Stomach (tissue), 8 donors: ENCODE measurements at regions not wholly inside any gene's neighbourhood (a gene's known extent, or its start where the extent isn't known, plus 50 kb on each side); places are given as distances from the start of the nearest gene placed in this dataset.

Source experiments
- DNase-seq, 2 donors: peaks; one replicate each; pipeline versions ENCODE4 v3.0.0 to v3.0.0-alpha.2; 2013 to 2019
- H3K27ac ChIP-seq, 5 donors: fragments of 200-600 bp in 4 of 5; sonication (generic) in 4 of 5; one replicate each; pipeline ENCODE4 v1.5.1; 2013 to 2019; ENCODE audit warnings: mild to moderate bottlenecking in 1 of 5, moderate library complexity in 1 of 5
- H3K27me3 ChIP-seq, 3 donors: fragments of 200-600 bp; sonication (generic); one replicate each; pipeline ENCODE4 v1.5.1; 2017 to 2019; ENCODE audit warnings: mixed run types in 1 of 3
- H3K36me3 ChIP-seq, 4 donors: fragments of 200-600 bp; sonication (generic); 1 replicate in 3 of 4; 2 replicates in 1 of 4; pipeline ENCODE4 v1.5.1; 2016 to 2019
- H3K4me1 ChIP-seq, 4 donors: fragments of 200-600 bp; sonication (generic); one replicate each; pipeline ENCODE4 v1.5.1; 2016 to 2019
- H3K4me3 ChIP-seq, 4 donors: fragments of 200-600 bp; sonication (generic) in 3 of 4; one replicate each; pipeline ENCODE4 v1.5.1; 2016 to 2019; ENCODE audit warnings: mild to moderate bottlenecking in 1 of 4
- H3K9me3 ChIP-seq, 4 donors: fragments of 200-600 bp; sonication (generic); one replicate each; pipeline ENCODE4 v1.5.1; 2016 to 2019
- EP300 ChIP-seq: sonication (generic); formaldehyde crosslinking; IDR thresholded peaks from one replicate; pipeline ENCODE4 v1.6.1; 2017; ENCODE audit warnings: antibody characterized with exemption
- POLR2A ChIP-seq, 4 donors: fragments of 450-650 bp; IDR thresholded peaks; one replicate each; pipeline ENCODE4 v1.6.1; 2016; ENCODE audit warnings: antibody characterized with exemption in 4 of 4, control low read depth in 2 of 4, mild to moderate bottlenecking in 1 of 4, moderate library complexity in 1 of 4
- POLR2AphosphoS5 ChIP-seq, 3 donors: sonication (generic); formaldehyde crosslinking; IDR thresholded peaks; one replicate each; pipeline ENCODE4 v1.6.1; 2016; ENCODE audit warnings: antibody characterized with exemption in 3 of 3
- WGBS, 5 donors: extraction: QIAGEN DNeasy Blood & Tissue Kit in 3 of 5; methylation state at CpG; one replicate each; pipeline versions ENCODE4 v1.1.5 to v1.1.7; 2013 to 2018; 5-methylcytosine and 5-hydroxymethylcytosine counted together
- intact Hi-C: fragments of 100-400 bp; cut with DNase I; formaldehyde crosslinking; loops from one replicate; pipeline ENCODE4 v1.15.1; 2023; ENCODE audit warnings: low total_unique reads
- TF ChIP-seq, protein P1 (sequence below), 7 experiments: fragments of 450-650 bp in 4 of 7; fragments of 200-600 bp in 3 of 7; sonication (generic) in 3 of 7; IDR thresholded peaks; one replicate each; pipeline ENCODE4 v1.5.1; 2016 to 2019; ENCODE audit warnings: antibody characterized with exemption in 7 of 7, control low read depth in 2 of 7, mild to moderate bottlenecking in 1 of 7
- donor health status: healthy with polysubstance abuse.
- donor health status: Bipolar disorder and iron deficiency.
- donor health status: healthy.

DNA sequence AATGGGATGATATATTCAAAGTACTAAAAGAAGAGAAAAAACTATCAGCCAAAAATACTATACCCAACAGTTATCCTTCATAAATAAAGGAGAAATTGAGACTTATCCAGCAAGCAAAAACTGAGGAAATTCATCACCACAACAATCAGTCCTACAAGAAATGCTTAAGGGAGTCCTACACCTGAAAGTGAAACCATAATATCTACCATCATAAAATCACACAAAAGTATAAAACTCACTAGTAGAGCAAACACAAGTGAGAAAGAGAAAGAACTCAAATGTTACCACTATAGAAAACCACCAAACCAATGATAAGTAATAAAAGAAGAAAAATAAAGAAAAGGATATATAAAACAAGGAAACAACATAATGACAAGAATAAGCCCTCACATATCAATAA is 103.6 kb upstream of the NEO1 start:
- intact Hi-C loops = no loop called here
- TF ChIP-seq, protein P1, sequence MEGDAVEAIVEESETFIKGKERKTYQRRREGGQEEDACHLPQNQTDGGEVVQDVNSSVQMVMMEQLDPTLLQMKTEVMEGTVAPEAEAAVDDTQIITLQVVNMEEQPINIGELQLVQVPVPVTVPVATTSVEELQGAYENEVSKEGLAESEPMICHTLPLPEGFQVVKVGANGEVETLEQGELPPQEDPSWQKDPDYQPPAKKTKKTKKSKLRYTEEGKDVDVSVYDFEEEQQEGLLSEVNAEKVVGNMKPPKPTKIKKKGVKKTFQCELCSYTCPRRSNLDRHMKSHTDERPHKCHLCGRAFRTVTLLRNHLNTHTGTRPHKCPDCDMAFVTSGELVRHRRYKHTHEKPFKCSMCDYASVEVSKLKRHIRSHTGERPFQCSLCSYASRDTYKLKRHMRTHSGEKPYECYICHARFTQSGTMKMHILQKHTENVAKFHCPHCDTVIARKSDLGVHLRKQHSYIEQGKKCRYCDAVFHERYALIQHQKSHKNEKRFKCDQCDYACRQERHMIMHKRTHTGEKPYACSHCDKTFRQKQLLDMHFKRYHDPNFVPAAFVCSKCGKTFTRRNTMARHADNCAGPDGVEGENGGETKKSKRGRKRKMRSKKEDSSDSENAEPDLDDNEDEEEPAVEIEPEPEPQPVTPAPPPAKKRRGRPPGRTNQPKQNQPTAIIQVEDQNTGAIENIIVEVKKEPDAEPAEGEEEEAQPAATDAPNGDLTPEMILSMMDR (IDR thresholded peaks at IDR 0.05) = no peak
- no peak for TF ChIP-seq POLR2AphosphoS5 (IDR thresholded peaks at IDR 0.05)
- no peak for TF ChIP-seq POLR2A (IDR thresholded peaks at IDR 0.05)
- no peak for TF ChIP-seq EP300
- Histone ChIP-seq H3K4me3 (no peak overlapping the region), H3K4me1 (no peaks in the 10 kb centered on the region), H3K27ac (no peak overlapping the region), H3K36me3 (no peaks in the 10 kb centered on the region), H3K9me3 (peaks cover 0 to 24% (median 16%) of the 10 kb centered on the region in 4 donors), H3K27me3 (no peaks in the 10 kb centered on the region)
- DNase-seq = no peak

GRCh38 chr15:72947709-72948108 is 104.6 kb upstream of the NEO1 start:
- TF ChIP-seq, protein P1 (IDR thresholded peaks at IDR 0.05) = no peak
- TF ChIP-seq POLR2AphosphoS5 (IDR thresholded peaks at IDR 0.05) = no peak
- TF ChIP-seq POLR2A (IDR thresholded peaks at IDR 0.05) = no peak
- peaks cover 0 to 24% (median 16%) of the 10 kb centered on the region in 4 donors for H3K9me3 ChIP-seq
- H3K27ac ChIP-seq = no peak overlapping the region
- no peaks in the 10 kb centered on the region for H3K4me1 ChIP-seq
- DNase-seq = no peak
- no peak overlapping the region for H3K4me3 ChIP-seq
- H3K27me3 ChIP-seq = no peaks in the 10 kb centered on the region
- intact Hi-C loops = no loop called here
- H3K36me3 ChIP-seq = no peaks in the 10 kb centered on the region
- WGBS, 5 donors = 86 to 96% (median 89%) methylated on average over 2 of the region's 2 CpGs

DNA sequence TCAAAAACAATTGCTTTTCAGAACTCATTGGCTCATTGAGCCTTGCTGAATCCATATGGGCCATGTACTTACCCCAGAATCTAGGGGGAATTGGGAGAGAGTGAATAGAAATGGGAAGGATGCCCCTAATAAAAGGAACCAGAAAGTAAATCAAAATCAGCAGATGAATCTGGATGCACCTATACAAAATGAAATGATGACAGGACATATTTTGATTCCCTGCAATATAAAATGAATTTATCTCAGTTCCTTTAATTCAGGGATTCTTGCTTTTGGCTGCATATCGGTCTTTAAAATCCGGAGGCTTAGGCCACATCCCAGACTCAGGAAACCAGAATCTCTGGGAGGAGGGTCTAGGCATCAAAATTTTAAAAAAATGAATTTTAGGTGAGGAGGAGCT is 107.7 kb upstream of the NEO1 start:
- H3K27me3 ChIP-seq = no peaks in the 10 kb centered on the region
- intact Hi-C loops = no loop called here
- WGBS, 5 donors = 84 to 93% (median 89%) methylated on average over 2 of the region's 2 CpGs

GRCh38 chr15:72940229-72940622 is 112.0 kb upstream of the NEO1 start:
- H3K9me3 ChIP-seq = no peaks in the 10 kb centered on the region
- no peak for DNase-seq
- TF ChIP-seq, protein P1 (IDR thresholded peaks at IDR 0.05) = no peak
- TF ChIP-seq EP300 (no peak), POLR2AphosphoS5 (IDR thresholded peaks at IDR 0.05) (no peak), POLR2A (IDR thresholded peaks at IDR 0.05) (no peak)

More for the DNA sequence above, 107.7 kb upstream of the NEO1 start:
- TF ChIP-seq POLR2A (IDR thresholded peaks at IDR 0.05) (no peak), EP300 (no peak), POLR2AphosphoS5 (IDR thresholded peaks at IDR 0.05) (no peak)
- TF ChIP-seq, protein P1 (IDR thresholded peaks at IDR 0.05) = no peak
- DNase-seq = no peak
- no peaks in the 10 kb centered on the region for H3K4me1 ChIP-seq
- H3K36me3 ChIP-seq = no peaks in the 10 kb centered on the region
- H3K27ac ChIP-seq = no peak overlapping the region
- H3K4me3 ChIP-seq = no peak overlapping the region
- peaks cover 0 to 24% (median 16%) of the 10 kb centered on the region in 4 donors for H3K9me3 ChIP-seq

More at GRCh38 chr15:72940229-72940622, 112.0 kb upstream of the NEO1 start:
- Histone ChIP-seq H3K36me3 (no peaks in the 10 kb centered on the region), H3K27me3 (no peaks in the 10 kb centered on the region), H3K27ac (no peak overlapping the region), H3K4me1 (no peaks in the 10 kb centered on the region), H3K4me3 (no peak overlapping the region)
- intact Hi-C loops = no loop called here
- 74 to 94% (median 88%) methylated on average over 2 of the region's 2 CpGs for WGBS, 5 donors
